ENCODE measurements at regions not wholly inside any gene's neighbourhood (a gene's known extent, or its start where the extent isn't known, plus 50 kb on each side); places are given as distances from the start of the nearest gene placed in this dataset.

GRCh38 chr15:79700951-79701480, 195.8 kb downstream of the MTHFS start:
- no peak for TF ChIP-seq CTCF (IDR thresholded peaks at IDR 0.05)
- no peak for TF ChIP-seq POLR2AphosphoS5 (IDR thresholded peaks at IDR 0.05)
- TF ChIP-seq POLR2A (IDR thresholded peaks at IDR 0.05) = no peak
- TF ChIP-seq EP300 (IDR thresholded peaks at IDR 0.05) = no peak

Measured in upper lobe of left lung (tissue), 4 donors.